Upper lobe of left lung (tissue), 4 donors: ENCODE measurements at regions not wholly inside any gene's neighbourhood (a gene's known extent, or its start where the extent isn't known, plus 50 kb on each side); places are given as distances from the start of the nearest gene placed in this dataset.

Experiments
- EP300 ChIP-seq, 4 donors: sonication (generic); formaldehyde crosslinking; IDR thresholded peaks; one replicate each; pipeline ENCODE4 v1.5.1; 2017; ENCODE audit warnings: antibody characterized with exemption in 4 of 4, control low read depth in 2 of 4
- POLR2A ChIP-seq, 4 donors: fragments of 450-650 bp; IDR thresholded peaks; one replicate each; pipeline ENCODE4 v1.5.1; 2016 to 2017; ENCODE audit warnings: antibody characterized with exemption in 4 of 4, mild to moderate bottlenecking in 2 of 4
- POLR2AphosphoS5 ChIP-seq, 2 donors: sonication (generic); formaldehyde crosslinking; IDR thresholded peaks; one replicate each; pipeline ENCODE4 v1.5.1; 2017; ENCODE audit warnings: antibody characterized with exemption in 2 of 2
- TF ChIP-seq, protein P1 (sequence below), 6 experiments: fragments of 450-650 bp in 4 of 6; fragments of 200-600 bp in 2 of 6; sonication (generic) in 2 of 6; IDR thresholded peaks; one replicate each; pipeline ENCODE4 v1.5.1; 2016 to 2019; ENCODE audit warnings: antibody characterized with exemption in 6 of 6

DNA sequence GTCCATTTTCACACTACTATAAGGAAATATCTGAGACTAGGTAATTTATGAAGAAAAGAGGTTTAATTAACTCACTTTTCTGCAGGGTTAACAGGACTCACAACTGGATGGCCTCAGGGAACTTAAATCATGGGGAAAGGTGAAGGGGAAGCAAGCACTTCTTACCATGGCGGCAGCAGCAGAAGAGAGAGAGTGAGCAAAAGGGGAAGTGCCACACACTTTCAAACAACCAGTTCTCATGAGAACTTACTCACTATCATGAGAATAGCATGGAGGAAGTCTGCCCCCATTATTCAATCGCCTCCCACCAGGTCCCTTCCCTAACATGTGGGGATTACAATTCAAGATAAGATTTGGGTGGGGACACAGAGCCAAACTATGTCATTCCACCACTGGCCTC is 55.1 kb upstream of the NETO1 start:
- TF ChIP-seq, protein P1, sequence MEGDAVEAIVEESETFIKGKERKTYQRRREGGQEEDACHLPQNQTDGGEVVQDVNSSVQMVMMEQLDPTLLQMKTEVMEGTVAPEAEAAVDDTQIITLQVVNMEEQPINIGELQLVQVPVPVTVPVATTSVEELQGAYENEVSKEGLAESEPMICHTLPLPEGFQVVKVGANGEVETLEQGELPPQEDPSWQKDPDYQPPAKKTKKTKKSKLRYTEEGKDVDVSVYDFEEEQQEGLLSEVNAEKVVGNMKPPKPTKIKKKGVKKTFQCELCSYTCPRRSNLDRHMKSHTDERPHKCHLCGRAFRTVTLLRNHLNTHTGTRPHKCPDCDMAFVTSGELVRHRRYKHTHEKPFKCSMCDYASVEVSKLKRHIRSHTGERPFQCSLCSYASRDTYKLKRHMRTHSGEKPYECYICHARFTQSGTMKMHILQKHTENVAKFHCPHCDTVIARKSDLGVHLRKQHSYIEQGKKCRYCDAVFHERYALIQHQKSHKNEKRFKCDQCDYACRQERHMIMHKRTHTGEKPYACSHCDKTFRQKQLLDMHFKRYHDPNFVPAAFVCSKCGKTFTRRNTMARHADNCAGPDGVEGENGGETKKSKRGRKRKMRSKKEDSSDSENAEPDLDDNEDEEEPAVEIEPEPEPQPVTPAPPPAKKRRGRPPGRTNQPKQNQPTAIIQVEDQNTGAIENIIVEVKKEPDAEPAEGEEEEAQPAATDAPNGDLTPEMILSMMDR (IDR thresholded peaks at IDR 0.05), result no peak
- TF ChIP-seq EP300 (IDR thresholded peaks at IDR 0.05) (no peak), POLR2A (IDR thresholded peaks at IDR 0.05) (no peak), POLR2AphosphoS5 (IDR thresholded peaks at IDR 0.05) (no peak)
